ENCODE measurements at regions not wholly inside any gene's neighbourhood (a gene's known extent, or its start where the extent isn't known, plus 50 kb on each side); places are given as distances from the start of the nearest gene placed in this dataset.

DNA sequence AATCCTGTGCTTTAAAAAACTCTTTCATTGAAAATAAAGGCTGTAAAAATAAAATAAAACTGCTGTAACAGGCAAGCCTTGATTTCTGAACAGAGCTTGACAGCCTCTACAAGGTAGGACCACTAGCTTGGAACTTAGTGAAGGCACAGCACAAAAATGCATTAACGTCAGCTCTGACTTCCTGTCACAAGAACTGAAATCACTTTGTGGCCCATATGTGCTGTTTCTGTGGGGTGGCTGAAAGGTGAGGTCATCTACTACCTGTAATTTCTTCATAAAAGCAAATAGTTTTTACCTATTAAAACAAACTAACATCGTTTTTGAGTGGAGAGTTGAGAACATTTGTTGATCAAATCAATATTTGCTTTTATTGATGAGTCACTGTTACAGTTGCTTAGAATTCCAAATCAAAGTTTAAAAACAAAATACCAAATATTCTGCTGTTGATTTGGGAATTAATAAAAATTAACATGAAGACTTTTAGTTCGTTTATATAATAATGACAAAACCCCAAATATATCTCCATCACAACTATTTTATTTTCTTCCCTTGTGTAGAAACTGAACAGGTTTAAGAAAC is 1034.1 kb downstream of the MCTP2 start:
- DNase-seq: no peak

DNA sequence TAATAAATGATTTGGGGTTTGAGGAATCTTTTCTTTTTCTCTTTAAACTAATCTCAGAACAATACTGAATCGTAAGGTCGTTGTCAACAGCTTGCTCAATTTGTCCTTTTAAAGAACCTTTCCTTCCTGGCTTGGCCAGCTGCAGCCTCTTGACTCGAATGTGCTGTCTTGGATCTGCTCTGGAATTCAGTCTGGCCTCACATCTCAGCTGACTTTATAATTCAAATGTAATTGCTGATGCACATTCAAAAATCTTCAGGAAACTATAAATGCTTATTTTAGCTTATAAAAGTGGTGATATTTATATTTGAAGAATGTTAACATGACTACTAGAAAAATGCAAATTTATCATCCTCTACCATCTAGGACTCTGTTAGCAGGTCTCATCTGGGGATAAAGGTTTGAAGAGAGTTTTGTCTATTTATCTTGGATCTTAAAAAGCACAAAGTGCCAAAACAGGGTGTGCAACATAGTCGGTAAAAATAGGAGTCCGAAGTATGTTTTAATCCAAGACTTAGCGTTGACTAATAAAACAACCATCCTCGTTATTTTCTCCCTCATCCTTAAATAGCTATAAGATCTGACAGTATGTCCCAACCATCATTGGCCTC is 1035.2 kb downstream of the MCTP2 start:
- no peak for DNase-seq

DNA sequence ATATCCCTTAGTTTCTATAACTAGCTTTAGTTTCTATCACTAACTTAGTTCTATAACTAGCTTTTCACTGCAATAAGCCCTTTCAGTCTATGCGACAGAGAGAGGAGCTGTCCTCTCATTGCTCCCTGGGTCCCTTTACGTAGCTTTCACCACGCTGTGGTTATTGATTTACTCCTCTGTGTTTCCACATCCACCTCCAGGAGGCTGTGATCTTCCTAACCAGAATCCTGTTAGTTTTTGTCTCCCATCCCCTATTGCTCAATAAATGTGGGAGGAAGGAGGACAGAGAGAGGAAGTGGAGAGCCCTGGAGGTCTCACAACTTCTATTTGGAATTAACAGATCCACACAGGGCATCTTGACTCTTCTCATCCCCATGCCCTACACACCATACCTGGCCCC is 1036.1 kb downstream of the MCTP2 start:
- no peak for DNase-seq

DNA sequence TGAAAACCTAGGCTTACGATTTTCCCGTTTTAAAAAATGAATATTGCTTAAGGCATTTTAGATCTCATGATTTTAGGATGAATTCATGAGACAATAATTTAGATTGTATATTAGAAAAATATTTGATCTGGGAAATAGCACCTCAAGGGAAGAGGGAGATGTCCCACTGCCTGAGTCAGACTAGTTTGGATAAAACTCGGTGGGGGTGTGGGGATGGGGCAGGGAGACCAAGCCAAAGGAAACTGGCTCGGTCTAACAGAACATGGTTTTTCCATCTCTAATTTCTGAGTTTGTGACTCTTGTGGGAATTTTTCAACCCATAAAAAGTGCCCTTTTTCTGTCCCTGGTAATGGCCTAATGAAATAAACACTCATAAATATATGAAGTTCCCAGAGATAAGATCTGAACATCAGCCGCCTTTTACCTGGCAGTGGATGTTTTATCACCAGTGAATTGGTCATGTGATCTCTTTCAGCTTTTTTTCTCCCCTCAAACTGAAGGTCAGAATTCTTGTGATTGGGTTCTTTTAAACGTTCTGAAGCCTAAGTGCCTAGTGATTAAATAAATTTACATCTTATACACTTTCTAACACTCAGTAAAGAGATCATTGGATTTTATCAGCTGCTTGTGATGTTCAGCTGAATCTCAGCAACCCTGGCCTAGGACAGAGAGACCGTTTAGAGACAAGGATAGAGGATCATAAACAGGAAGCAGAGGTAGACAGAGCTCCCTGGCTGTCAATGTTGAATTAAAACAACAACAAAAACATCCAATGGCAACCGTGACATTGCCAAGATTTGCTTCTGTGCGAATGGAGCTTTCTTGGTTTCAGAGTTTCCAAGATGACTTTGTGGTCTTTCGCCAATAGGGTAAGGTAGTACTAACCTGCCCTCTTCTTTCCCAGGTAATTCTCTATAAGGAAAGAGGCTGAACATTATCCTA is 1038.2 kb downstream of the MCTP2 start:
- DNase-seq: no peak

GRCh38 chr15:95274101-95274500 is 1042.7 kb downstream of the MCTP2 start:
- no peak for DNase-seq

- DNase-seq: no peak
Observed at GRCh38 chr15:95277266-95277665, 1045.9 kb downstream of the MCTP2 start.

GRCh38 chr15:95278532-95279245 is 1047.3 kb downstream of the MCTP2 start:
- no peak for DNase-seq

DNA sequence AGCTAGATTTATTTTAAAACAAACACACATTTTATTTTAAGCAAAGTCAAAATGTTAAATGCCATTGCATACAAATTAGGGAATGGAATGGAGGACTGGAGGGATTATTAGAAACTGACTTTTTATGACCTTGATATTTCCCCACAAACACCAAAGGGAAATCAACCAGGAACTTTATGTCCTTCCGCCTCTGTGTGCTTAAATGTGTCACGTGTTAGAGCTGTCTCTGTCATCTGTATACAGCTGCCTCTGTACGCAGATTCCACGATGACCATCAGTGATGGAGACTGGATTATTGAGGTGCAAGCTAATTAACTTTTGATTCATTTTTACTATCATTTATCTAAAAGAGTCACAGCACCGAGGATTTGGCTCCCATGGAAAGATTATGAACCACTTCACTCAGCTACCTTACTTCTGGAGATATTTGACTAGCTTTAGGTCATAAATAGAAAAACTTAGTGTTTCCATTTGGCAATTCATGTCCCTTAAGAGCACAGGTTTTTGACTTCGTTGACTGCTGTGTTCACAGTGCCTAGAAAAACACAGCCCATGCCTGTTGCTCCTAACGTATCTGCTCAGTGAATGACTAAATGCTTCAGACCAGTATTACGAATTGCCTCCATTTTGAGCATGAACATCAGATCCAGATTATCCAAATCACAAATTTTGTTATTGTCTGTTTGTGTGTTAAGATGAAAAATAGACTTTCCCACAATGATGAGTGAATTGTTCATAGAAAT is 1048.1 kb downstream of the MCTP2 start:
- no peak for DNase-seq

- DNase-seq: no peak
Observed at GRCh38 chr15:95280711-95281110, 1049.3 kb downstream of the MCTP2 start.

DNA sequence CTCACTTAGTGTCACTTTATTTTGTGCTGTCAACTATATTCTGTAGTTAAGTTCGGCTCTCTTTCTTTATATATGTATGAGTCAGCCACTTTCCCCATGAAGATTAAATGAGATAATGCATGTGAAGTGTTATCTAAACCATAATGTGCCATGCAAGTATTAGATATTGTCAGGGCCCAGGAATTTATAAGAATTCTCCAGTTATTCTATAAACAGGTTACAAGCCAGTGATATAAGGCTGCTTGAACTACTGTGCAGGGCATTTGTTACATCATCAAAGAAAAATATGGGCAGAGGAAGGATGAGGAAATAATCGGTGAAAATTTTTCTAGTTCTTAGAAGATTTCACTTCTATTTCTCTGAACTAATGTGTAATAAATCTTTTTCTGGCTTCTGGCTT is 1049.0 kb upstream of the NR2F2 start:
- no peak for DNase-seq

DNA sequence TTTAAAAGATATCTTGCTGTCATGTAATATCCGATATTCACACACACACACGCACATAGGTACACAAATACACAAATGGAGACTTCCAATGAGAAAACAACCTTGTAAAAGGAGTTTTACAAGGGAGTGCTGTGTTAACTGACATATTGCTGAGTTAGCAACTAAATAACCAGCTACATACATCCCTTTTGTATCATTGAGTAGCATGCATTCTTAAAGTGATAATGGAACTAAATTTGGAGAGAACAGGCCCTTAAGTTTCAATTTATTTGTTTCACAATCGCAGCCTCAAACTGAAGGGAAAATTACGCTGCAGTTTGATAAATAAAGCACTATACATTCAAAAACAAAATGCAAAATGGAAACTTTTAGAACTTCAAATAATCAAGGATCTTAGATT is 1046.0 kb upstream of the NR2F2 start:
- no peak for DNase-seq

DNA sequence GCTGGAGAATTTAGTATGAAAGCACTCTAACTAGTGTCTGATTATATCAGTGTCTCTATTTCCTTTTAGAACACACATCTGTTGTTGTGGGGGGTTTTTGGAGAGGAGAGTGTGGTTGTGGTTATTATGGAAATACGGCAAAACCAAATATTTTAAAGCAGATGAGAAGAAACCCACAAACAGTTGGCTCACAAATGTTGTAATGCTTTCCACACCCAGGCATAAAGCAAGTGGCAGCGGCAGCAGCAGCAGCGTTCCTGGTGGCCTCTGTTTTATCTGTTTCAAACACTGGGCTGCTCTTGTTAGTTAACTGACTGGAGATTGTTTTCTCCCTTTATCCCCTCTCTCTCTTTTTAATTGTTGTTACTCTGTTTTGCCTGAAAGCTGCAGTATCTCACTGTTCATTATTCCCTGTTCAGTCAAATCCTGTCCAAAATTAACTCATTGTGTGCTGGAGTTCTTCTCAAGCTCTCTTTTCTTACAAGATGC is 1045.5 kb upstream of the NR2F2 start:
- no peak for DNase-seq

DNA sequence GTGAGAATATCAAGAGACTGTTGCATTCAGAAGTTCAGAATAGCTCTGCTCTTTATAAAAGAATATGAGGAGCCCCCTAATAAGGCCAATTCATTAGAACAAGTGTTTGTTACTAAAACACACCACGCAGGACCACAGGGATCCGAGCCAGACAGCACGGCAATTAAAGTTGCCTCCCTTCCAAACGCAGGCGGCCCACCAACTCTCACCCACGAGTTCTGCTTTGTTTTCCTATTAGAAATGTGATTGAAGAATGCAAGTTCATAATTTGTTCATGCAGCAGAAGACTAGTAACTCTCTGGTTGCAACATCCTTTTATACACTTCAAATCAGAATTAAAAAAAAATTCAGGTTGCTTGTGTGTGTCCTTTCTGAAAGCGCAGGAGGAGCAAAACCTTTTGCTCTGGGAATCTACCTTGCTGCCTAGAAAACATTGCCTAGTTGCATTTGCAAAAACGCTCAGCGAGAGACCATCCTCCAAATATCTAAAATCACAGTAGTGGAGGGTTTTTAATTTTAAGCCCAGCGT is 1044.1 kb upstream of the NR2F2 start:
- no peak for DNase-seq

GRCh38 chr15:95287720-95288103 is 1042.8 kb upstream of the NR2F2 start:
- DNase-seq: no peak

- DNase-seq: no peak
Observed at GRCh38 chr15:95288626-95289025, 1041.9 kb upstream of the NR2F2 start.

DNA sequence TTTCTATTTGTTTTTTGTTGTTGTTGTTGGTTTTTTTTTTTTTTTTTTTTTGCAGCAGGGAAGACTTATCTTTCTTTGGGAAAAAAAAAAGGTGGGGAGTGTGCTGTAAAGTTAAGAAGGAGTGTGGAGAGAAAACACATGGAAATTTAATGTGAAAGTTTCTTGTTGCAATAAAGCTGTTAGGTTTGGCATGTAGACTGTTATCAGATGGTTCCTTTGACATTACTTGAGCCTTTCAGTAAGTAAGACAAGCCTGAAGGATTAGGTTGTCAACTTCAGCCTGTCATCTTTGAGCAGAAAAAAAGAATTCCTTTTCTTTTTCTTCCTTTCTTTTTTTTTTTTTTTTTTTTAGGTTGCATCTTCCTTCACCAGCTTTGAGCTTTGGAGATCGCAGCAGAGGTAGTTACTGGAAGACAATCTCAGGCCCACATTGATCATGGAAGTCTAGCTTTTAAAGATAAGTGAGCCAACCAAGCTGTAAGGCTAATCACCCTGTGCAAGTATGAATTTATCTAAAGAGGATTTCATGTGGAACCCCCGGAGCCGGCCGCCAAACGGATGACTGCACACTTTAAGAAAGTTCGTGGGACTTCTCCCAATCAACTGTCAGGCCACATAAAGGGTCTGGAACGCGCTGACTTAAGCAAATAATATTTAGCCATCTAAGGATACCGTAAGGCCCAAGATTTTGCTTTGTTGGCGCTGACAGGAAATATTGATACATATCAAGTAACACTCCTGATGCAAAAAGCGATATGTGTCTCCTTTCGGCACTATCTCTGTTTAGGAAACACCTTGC is 1040.1 kb upstream of the NR2F2 start:
- DNase-seq: no peak

- no peak for DNase-seq
Observed at GRCh38 chr15:95291898-95292472, 1038.5 kb upstream of the NR2F2 start.

DNA sequence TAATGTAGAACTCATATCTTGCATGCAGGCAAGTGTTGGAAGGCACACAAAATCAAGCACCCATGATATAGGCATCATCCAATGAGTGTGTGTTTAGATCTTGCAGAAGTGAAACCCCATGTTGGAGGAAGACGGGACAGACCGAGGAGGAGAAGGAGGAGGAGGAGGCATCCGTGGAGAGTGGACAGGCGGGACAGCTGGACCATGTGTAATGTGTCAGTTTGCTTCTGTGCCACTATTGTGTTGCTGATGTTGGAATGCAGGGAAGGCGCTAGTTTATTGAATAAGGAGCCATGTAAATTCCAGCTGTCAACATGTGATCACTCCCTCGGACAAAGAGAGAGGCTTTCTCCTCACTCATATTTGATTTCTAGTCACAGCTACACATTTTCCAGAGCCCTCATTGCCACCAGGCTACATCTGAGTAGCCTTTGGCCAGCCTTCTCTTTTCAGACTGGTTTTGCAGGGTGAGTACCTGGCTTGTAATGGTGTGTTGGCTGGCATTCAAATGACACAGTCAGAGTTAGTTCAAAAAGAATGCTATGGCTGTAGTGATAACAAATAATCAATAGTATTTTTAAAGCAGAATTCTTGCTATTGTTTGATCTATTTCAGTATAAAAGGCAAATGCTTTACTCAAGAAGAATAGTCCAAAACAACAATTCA is 1037.6 kb upstream of the NR2F2 start:
- no peak for DNase-seq

DNA sequence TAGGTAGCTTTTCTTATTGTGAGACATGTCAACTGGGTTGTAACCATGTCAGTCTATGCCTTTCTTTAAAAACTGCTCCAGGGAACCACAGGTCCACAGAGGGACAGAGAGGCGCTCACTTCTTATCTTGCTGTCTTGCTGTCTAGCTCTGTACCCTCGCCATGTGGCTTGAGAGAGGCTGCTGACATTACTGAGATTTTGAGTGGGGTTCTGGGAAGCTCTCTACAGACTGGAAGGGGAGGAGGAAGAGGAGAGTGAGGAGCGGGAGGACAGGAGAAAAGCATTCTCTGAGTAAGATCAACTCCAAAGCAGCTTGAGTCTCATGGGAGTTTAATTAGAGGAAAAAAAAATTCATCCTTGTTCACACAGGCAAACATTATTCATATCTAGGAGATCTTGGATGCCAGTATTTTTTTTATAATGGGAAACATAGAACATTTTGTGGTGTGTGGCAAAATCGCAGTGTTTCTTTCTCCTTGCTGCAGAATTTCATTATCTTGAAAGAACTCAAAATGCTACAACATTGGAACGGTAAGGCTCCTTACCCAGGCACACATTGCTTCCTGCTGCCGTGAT is 1037.0 kb upstream of the NR2F2 start:
- no peak for DNase-seq

GRCh38 chr15:95295363-95295762 is 1035.1 kb upstream of the NR2F2 start:
- no peak for DNase-seq

All from T-helper 9 cell (primary cell).